ENCODE measurements at regions not wholly inside any gene's neighbourhood (a gene's known extent, or its start where the extent isn't known, plus 50 kb on each side); places are given as distances from the start of the nearest gene placed in this dataset.

DNA sequence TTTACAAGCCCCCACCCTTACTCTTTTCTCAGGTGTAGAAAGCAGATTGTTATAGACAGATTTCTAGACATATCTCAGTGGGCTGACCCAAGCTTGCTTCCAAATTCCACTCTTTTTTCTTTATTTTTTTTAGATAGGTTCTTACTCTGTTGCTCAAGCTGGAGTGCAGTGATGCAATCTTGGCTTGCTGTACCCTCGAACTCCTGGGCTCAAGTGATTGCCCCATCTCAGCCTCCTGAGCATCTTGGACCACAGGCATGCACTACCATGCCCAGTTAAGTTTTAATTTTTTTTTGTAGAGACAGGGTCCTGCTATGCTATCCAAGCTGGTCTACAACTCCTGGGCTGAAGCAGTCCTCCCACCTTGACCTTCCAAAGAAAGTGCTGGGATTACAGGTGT, 53.5 kb upstream of the ADAMTS9 start:
- Histone ChIP-seq H3K27me3 (no peaks in the 10 kb centered on the region), H3K27ac (no peak overlapping the region), H3K36me3 (no peaks in the 10 kb centered on the region), H3K4me3 (replicated peaks in 1 of 3) (no peak overlapping the region), H3K9me3 (no peaks in the 10 kb centered on the region), H3K4me1 (peaks cover 0 to 7% of the 10 kb centered on the region in 2 donors)
- TF ChIP-seq, protein P1, sequence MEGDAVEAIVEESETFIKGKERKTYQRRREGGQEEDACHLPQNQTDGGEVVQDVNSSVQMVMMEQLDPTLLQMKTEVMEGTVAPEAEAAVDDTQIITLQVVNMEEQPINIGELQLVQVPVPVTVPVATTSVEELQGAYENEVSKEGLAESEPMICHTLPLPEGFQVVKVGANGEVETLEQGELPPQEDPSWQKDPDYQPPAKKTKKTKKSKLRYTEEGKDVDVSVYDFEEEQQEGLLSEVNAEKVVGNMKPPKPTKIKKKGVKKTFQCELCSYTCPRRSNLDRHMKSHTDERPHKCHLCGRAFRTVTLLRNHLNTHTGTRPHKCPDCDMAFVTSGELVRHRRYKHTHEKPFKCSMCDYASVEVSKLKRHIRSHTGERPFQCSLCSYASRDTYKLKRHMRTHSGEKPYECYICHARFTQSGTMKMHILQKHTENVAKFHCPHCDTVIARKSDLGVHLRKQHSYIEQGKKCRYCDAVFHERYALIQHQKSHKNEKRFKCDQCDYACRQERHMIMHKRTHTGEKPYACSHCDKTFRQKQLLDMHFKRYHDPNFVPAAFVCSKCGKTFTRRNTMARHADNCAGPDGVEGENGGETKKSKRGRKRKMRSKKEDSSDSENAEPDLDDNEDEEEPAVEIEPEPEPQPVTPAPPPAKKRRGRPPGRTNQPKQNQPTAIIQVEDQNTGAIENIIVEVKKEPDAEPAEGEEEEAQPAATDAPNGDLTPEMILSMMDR (IDR thresholded peaks at IDR 0.05): no peak
- no peak for TF ChIP-seq POLR2A (IDR thresholded peaks at IDR 0.05)
- 11 to 30% methylated on average over 1 of the region's 1 CpG for WGBS, 2 donors
- intact Hi-C loops (cut with DNase I): no loop called here
- DNase-seq: peak; percentile 43 to 45

DNA sequence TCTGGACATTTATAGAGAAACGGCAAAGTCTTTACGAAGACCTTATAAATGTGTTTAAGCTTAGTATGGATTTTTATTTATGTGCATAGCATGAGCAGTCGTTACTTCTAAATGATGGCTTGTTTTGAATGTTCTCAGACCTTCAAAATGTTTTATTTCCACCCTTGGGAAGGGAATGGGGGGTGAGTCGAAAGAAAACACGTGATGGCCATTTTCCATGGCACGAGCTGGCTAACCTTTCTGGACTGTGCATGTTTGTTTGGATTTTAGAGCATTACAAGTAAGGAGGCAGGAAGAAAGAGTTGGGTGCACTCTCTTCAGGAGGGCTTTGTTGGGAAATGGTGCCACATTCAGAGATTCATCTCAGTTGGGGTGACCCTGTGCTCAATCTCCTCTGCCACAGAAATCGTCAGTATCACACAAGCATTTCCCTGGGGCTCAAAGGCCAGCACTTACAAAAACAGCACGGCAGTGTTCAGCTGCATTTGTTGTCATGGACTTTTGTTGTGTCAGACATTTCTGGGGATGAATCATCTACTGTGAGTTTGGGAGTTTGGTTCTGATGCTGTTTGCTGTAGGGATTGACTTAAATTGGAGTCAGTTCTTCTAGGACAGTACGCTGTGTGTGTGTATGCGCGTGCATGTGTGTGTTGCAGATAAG, 52.3 kb upstream of the ADAMTS9 start:
- no peak overlapping the region for H3K27ac ChIP-seq
- no peaks in the 10 kb centered on the region for H3K27me3 ChIP-seq
- H3K4me1 ChIP-seq: peaks cover 0 to 7% of the 10 kb centered on the region in 2 donors
- WGBS, 2 donors: 78 to 85% methylated on average over 11 of the region's 11 CpGs
- DNase-seq: no peak
- intact Hi-C loops (cut with DNase I): no loop called here
- no peaks in the 10 kb centered on the region for H3K36me3 ChIP-seq
- no peak for TF ChIP-seq POLR2A (IDR thresholded peaks at IDR 0.05)
- TF ChIP-seq, protein P1 (IDR thresholded peaks at IDR 0.05): no peak
- H3K9me3 ChIP-seq: no peaks in the 10 kb centered on the region
- H3K4me3 ChIP-seq (replicated peaks in 1 of 3): no peak overlapping the region

All from thyroid gland (tissue), 4 donors.